Dermis microvascular lymphatic vessel endothelial cell (primary cell): ENCODE measurements at regions not wholly inside any gene's neighbourhood (a gene's known extent, or its start where the extent isn't known, plus 50 kb on each side); places are given as distances from the start of the nearest gene placed in this dataset.
"Not testable (repeated sequence)": the region's sequence is repeated elsewhere in the genome, so short reads cannot be mapped to it uniquely, and the experiment has no call there.

Experiments
- DNase-seq, 2 donors: peaks; one replicate each; pipeline versions ENCODE4 v3.0.0 to v3.0.0-alpha.2; 2010; ENCODE audit warnings: low read depth in 2 of 2

DNA sequence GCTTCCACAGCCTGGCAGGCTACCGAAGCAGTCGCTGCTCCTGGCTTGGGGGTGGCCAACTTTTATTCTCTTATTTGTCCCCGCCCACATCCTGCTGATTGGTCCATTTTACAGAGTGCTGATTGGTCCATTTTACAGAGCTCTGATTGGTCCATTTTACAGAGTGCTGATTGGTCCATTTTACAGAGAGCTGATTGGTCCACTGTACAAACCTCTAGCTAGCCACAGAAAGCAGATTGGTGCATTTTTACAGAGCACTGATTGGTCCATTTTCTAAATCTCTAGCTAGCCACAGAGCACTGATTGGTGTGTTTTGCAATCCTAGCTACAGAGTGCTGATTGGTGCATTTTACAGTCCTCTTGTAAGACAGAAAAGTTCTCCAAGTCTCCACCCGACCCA lies 187.9 kb upstream of the TOM1L1 start:
- not testable (repeated sequence) for DNase-seq

DNA sequence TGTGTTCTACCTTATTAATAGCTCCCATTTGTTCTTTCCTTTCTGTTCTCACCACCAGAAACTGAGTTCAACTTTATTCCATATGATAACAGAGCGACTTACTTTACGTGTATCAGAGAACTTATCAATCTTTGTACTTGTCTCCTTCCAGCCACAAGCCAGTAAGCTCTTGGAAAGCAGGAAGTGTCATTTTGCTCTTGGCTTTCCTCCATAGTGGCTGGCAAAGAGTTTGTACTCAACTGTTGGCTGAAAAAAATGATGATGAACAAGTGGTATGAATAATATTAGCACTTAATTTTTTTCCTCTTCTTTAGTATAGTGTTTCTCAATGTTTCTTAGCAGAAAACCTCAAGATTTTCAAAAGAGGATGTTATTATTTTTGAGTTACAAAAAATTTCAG lies 182.4 kb upstream of the TOM1L1 start:
- DNase-seq = no peak

DNA sequence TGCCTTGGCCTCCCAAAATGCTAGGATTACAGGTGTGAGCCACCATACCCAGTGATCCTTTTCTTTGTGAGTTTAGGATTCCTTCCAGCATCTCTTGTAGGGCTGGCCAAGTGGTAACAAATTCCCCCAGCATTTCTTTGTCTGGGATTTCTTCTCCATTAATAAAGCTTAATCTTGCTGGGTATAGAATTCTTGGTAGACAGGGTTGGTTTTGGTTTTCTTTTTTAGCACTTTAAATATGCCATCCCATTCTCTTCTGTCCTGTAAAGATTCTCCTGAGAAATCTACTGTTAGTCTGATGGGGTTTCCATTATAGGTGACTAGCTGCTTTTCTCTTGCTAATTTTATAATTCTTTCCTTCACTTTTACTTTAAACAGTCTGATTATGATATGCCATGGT lies 173.0 kb upstream of the TOM1L1 start:
- DNase-seq = no peak

DNA sequence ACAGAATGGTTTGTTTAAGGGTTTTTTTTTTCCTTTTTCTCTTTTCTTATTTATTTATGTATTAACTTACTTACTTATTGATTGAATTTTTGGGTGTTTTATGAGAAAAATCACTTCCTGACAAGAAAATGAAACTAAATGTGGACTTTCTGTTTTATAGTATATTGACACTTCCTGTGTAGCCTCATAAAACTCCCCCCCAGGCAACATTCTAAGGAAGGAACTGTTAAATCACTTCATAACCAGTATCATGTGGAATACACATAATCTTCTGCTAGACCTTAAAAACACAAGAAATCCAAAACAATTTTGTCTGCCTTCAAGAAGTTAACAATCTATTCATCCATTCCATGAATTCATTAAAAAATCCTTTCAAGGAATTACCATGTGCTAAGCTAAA lies 164.1 kb upstream of the TOM1L1 start:
- no peak for DNase-seq

DNA sequence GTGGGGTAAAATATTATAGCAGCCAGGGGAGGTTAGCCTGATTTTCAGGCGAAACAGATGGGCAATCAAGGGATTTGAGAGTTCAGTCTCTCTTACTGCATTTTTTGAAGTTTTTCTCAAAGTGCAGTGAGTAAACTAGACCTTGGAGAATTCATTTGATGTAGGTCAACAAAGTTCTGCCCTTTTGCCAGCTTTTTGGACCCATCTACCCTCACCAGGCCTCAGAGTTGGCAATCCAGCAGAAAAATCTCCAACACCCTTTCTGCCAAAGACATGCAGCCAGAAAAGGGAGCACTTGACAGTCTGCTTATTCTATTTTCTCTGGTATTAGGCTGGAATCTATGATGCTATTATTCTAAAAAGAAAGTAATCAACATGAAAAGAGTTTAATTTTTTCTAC lies 162.2 kb upstream of the TOM1L1 start:
- DNase-seq = no peak

DNA sequence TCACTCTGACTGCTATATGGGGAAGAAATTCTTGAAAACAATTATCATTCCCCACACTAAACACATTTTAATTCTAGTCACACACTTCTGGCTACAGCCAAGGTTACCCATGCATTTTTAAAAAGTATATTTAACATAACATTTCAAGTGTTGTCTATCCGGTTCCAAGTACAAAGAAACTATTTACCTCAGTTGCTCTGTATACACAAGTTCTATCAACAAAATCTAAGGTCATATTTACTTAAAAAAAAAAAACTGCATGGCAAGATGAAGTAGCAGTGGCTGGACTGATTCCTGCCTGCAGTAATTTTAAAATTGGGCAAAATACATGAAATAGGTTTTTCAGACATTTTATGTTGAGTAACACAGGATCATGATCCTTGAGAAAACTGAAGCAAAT lies 155.9 kb upstream of the TOM1L1 start:
- no peak for DNase-seq

DNA sequence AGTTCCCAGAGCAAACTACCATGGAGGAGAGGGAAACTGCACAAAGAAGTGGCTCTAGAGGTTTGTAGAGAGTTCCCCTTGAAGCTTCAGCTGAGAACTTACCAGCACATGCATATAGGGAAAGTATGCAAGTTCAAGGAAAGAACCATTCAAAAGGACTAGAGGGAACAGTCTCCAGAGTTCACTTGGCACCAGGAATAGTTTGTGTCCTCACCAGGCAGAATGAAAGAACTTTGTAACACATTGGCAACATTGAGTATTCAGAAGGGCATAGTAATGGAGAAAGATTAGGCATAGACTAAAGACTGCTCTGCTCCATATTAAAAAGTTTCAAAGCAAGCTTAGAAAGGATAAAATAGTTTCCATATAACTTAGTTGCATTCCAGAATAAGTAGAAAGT lies 155.4 kb upstream of the TOM1L1 start:
- no peak for DNase-seq

DNA sequence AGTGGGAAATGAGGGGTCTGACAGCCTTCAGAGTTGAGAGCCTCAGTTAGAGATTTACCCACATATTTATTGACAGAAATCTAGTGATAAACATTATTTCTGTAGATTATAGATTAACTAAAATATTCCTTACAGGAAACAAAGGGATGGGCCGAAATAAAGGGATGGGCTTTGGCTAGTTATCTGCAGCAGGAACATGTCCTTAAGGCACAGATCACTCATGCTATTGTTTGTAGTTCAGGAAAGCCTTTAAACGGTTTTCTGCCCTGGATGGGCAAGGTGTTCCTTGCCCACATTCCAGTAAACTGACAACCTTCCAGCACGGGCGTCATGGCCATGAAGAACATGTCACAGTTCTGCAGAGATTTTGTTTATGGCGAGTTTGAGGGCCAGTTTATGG lies 154.8 kb upstream of the TOM1L1 start:
- no peak for DNase-seq

DNA sequence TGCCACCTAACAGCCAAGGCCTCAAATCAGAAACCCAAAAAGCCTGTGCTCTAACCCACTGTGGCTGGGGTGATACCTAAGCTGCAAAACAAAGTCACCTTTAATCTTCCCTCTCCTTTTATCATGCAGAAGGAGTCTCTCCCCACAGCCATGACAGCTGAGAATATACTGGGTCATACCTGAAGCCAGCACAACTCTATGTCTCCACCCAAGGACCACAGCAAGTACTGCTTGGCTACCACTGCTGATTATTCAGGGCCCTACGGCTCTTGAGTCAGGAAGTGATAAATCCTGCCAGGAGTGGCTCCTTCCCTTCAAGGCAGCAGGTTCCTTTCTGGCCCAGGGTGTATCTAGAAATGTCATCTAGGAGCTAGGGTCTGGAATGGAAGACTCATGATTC lies 151.5 kb upstream of the TOM1L1 start:
- DNase-seq = no peak

DNA sequence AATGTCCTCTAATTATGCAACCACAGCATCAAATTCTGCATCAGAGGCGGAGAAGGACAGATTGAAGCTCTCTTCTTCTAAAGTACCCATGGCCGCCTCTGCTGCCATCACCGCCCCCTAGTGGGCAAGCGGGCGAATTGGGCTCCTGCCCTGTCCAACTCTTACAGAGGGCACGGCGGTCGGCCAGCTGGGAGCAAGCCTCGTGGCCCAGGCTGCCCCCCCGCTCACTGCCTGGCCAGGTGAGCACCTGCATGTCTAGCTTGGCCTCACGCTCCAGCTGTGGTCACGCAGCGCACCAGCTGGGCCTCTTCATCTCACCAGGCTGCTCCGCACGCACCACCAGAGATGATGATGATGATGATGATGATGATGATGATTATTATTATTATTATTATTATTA lies 146.1 kb upstream of the TOM1L1 start:
- DNase-seq = no peak

DNA sequence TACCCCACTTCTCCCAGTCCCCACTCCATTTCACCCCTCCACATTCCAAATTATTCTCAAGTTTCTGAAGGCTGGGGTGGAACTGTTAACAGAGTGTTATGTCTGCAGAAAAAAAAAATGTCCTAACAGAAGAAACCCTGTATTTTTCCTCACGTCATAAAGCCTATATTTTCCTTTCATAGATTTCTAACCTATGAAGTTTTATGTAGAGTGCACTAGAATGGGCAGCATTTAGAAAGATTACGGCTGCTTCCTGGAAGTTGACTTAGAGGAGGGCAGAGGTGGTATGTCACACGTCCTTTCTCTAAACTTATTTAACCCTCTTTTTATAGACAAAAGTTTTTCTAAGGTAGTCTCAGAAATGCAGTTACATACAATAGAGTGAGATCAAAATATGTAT lies 139.8 kb upstream of the TOM1L1 start:
- no peak for DNase-seq

DNA sequence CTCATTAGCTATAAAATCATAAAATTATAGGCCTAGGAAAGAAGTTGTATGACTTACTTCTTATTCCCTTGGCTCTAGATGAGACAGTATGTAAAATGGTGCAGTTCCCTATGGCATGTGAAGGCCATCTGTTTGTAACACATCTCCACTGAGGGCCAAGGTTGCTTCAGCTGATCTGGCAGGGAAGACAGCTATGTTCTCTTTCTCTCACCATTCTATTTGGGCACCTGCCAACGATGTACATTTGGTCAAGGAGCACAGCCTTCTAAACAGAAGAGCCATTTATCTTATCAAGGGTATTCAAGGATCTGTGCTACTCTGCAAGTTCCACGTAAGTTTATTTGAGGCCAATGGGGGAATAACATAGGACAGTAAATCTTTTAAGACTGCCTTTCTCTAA lies 129.8 kb upstream of the TOM1L1 start:
- no peak for DNase-seq

DNA sequence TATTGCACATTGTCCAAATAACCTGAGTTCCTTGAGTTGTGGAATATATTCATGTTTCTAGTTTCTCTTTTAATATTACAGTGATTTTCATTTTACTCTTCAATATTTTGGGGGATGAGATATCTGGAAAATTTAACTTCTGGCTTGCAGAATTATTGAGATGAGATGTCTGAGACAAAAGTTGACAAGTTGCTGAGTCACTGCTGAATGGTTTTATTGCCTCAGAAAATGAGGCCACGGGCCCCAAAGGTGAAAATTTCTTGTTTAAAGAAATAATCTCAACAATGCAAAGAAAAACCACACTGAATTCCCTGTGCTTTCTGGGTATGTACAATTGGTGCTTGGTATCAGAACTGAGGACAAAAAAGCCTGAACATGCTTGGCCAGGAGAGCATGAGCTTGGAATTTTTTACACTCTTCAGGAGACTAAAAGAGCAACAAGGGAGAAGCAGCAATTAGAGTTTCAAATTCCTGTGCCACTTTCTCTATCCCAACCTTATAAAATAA lies 129.2 kb upstream of the TOM1L1 start:
- DNase-seq = no peak

DNA sequence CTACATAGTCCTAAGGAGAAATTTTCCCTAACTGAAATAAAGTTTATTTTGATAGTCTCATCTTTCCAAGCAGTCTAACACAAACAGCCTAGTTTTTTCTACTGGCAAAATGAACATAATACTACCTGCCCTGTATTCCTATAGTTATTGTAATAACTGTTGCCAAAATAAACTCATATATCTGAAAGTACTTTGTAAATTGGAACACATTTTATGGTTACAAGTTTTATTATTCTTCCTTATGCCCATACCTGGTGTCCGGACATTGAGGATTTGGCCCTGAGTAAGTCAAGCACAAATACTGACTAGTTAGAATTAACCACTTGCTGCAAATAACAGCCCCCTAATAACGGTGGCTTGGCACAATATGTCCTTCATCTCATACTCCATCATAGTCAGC lies 120.4 kb upstream of the TOM1L1 start:
- DNase-seq = no peak

DNA sequence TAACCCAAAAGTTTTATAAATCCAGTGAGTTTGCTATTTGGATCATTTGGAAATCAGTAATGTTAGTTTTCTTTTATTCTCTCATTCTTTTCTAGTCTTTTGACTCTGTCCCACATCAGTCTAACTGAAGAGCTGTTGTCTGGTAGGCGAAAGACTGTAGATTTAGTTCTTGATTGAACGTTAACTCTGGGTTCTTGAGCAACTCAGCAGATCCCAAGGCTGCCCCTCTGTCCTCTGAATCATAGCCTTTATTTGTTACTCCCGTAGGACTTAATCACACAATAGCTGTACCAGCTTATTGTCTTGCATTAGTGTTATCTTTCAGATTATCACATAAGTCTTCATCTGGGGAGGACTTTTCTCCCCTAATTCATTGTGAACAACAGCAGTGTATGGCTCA lies 119.3 kb upstream of the TOM1L1 start:
- no peak for DNase-seq

DNA sequence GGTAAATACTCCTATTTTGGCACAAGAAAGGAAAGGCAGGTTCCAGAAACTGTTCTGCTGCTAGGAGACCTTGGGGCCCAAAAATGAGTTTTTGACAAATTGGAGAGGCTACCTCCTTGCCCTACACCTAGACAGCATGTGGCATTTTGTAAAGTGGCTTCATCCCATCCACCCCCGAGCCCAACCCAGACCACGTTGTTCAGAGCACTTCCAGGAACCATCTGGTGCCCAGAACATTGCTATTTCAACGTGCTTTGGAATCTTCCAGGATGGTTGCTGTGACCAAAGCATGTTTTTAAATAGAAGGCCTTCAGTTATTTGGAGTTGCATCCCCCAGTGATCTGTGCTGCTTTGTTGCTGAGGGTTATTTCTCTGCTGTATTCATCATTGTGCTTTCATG lies 116.3 kb upstream of the TOM1L1 start:
- DNase-seq = no peak

DNA sequence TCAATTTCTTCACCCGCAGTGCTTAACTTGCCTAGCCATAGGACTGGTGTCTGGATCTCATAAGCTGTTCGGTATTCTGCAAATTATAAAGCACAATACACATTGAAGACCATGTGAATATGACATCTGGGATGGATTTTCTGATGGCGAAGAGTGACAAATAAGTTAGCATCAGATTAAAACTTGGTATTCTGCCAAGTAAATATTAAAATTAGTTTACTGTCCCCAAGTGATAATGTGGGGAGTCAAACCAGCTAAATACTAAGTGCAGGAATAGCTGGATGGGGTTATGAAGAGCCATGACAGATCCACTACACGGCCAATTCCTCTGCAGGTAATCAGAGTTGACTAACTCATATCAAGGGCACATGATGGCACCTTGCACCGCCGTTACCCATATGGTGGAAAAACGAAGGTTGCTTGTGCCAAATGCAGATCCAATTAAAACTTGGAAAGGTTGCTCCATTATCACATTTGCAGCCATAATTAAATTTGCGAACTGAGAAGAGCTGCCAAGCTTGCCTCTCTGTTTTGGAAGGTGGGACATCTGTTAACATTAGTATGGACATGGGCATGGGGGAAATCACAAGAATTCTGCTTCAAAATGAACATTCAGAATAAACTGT lies 114.9 kb upstream of the TOM1L1 start:
- DNase-seq = no peak

DNA sequence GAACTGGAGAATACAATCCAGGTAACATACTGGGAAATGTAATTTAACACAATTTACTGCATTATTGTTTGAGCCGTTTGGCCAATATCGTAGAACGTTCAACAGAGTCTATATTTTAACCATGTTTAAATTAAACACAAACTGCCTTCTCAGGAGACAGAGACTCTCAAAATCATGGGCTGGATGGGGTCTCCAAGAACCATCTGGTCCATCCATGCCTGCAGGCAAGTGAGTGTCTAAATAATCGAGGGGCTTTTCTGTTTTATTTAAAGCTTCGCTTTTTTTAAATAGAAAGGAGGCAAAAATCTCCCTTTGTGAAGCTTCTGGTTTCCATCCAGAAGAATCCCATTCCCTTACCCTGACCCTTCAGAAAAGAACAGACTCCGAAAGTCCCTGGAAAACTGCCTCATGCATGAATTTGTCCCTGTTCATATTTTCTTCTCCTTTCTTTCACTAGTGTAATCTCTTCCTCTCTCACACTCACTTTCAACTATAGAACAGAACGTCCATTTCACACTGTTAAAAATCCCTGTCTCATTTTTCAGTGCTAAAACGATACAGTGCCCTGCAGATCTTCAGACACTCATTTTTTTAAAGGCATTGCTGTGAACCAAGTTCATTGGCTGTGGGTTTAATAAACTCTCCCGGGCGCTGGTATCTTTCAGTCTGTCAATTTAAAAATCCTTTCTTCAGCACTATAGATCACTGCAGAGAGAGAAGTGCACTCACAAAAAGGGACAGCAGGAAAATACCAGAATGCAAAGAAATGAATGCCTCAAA lies 111.4 kb upstream of the TOM1L1 start:
- no peak for DNase-seq

DNA sequence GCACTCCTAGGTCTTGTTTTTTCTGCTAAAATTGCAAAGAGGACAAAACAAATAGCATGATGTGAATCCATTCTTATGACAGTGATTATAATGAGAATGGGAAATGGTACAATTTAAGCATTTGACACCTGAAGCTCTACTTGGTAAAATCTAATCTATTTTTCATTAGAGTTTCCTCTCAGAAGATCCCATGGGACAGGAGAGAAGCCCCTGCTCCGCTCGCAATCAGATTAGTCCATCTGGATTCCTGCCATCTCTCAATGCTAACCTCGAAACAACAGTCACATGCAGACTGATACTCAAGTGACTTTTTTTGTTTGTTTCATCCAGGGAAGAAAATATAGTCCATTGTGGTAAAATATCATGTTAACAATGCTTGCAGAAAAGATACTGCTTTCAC lies 107.4 kb upstream of the TOM1L1 start:
- no peak for DNase-seq

DNA sequence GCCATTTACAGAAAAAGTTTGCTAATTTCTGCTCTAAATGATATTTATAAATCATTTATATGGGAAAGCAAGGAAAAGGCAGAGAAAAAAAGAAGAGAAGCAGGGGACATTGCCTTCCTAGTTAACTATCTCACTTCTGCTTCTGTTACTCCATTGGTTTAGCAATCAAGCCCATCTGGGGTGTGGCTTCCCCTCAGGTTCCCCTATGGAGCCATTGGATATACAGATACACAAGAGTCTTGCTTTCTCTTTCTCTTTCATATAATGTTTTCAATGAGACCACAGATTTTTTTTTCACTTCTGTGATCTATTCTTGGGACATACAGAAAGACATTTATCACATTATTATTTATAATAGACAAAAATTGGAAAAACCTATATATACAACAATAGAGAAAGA lies 105.6 kb upstream of the TOM1L1 start:
- no peak for DNase-seq

DNA sequence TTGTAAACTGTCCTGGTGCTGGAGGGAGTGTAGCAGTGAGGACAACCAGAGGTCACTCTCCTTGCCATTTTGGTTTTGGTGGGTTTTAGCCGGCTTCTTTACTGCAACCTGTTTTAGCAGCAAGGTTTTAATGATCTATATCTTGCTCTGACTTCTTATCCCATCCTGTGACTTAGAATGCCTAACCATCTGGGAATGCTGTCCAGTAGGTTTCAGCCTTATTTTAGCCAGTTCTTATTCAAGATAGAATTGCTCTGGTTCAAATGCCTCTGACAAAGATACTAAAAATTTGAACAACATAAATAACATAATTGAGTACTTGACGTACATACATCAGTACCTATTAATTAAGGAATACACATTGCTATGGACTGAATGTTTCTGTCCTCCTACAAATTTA lies 93.3 kb upstream of the TOM1L1 start:
- no peak for DNase-seq

DNA sequence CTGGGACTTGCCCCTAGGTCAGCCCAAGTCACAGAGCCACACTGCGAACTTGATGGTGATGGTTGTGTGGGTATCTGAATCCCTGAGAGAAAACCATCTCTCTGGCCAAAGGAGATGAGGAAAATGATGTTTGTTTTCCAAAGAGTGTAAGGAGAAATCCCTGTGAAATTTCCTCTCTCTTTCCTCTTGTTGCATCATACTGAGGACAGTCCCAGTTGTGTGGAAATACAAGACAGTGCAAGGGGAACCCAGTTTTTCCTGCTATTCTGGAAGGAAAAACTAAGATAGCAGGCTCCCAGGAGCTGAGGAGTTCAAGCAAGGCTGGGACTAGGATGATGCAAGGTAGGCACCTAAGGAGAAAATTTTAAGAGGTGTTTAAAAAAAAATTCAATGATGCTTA lies 86.8 kb upstream of the TOM1L1 start:
- DNase-seq = no peak

DNA sequence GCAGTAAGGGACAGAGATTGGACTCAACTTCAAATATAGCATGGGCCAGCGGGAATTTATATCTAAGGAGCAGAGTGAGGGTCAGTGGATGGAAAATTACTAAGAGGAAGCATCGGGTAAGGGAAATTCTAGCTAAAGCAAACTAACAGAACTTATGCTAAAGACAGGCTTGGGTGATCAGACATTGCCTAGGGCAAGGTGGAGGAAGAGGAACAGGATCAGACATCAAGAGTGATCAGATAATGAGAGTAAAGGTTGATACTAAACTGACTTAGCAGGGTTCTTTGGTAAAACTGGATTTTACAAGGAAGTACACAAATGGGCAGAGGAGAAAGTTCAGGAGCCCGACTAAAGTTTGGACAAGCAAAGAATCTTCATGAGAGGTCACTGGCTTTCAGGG lies 86.3 kb upstream of the TOM1L1 start:
- no peak for DNase-seq

DNA sequence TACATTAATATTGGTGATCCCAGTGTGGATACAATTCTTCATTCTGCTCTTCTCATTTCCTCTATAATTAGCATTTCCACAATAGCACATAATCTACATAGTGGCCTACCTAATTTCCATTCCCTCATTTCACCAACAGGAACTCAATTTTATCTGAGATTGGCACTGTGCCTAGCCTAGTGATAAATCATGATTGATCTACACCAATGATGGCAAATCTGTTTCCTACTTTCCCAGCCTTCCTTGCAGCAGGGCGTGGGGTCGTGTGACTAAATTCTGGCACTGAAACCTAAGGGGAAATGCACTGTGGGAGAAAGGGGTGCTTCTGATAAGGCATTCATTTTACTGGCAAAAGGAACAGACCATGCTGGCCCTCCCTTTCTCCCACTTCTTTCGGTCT lies 66.6 kb upstream of the TOM1L1 start:
- no peak for DNase-seq
